HG03280 (cell line): ENCODE measurements at regions not wholly inside any gene's neighbourhood (a gene's known extent, or its start where the extent isn't known, plus 50 kb on each side); places are given as distances from the start of the nearest gene placed in this dataset.
"Not testable (repeated sequence)": the region's sequence is repeated elsewhere in the genome, so short reads cannot be mapped to it uniquely, and the experiment has no call there.

ENCODE experiments used
- ATAC-seq: cut with Tn5 transposase; IDR thresholded peaks from one replicate; pipeline ENCODE4 v1.9.1; 2021; ENCODE audit warnings: mild to moderate bottlenecking, moderate library complexity; ENCODE audit not compliant: unreplicated experiment

DNA sequence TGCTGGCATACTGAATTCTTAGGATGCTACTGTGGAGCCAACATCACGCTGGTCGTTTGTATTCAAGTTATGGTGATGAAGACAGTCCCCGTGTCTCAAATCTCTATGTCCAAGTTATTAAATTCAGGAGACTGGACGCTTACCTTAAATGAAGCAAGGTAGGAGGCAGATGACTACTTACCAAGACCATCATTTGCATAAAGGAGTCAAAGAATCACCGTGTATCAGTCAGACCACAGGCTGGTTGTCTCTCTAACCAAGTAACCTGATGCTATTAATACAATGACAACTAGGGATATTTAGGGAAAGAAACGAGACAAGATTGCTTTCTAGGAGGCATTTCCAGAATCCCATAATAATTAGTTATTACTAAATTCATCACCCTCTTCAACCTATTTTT is 78.1 kb upstream of the FRMD6 start:
- no peak for ATAC-seq

DNA sequence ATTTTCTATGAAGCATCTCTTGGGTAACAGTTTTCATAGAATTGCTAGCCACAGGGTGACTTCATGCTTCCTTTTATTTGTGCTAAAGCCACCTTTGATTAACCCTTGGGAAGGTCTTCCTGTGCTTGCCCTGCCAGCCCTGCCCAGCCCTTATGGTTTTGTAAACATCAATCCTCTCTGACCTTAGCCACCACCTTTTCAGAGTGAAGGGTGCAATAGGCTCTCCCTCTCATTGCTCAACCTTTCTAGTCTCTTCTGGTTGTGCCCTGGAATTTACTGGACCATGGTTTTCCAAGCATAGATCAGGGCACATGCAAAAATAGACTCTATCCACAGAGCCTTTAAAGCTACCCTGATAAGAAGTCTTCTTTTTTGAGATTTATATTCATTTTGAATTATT is 77.7 kb upstream of the FRMD6 start:
- no peak for ATAC-seq

GRCh38 chr14:51575349-51576116 is 76.2 kb upstream of the FRMD6 start:
- no peak for ATAC-seq

GRCh38 chr14:51576117-51576430 is 75.6 kb upstream of the FRMD6 start:
- no peak for ATAC-seq

DNA sequence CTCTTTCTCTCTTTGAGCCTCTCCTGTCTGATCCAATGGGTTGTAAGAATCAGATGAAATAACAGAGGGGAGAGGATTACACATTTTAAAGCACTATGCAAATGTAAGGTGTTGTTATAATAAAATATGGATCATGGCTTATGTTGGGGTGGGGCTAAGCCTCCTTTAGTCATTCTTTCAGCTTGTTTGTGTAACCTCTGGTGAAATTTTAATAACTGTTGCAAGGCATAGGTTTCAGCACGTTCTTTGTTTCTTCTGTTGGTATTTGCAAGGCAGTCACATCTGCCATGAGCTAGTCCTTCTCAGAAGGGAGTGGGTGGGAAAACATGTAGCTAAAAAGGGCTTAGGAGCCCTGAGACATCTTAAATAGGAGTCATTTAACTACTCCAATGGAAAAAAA is 74.8 kb upstream of the FRMD6 start:
- ATAC-seq: no peak

DNA sequence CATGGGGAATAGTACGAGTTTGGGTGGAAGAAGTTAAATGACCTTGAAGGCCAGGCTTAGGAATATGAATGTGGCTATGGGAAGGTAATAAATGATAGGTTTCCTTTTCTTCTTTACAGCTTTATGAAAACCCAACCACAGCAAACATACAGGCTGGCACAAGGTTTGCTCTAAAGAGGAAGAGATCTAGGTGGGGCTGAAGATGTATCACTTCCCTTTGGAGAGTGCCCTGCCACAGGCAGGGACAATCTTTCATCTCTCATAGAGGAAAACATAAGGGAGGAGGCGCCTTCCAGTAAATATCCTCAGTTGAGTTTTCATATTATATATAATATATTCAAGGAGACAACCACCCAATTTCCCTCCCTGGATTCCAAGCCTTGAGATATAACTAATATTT is 72.9 kb upstream of the FRMD6 start:
- ATAC-seq: no peak

GRCh38 chr14:51581017-51581881 is 70.5 kb upstream of the FRMD6 start:
- no peak for ATAC-seq

GRCh38 chr14:51582437-51582836 is 69.3 kb upstream of the FRMD6 start:
- ATAC-seq: no peak

- ATAC-seq: no peak
Observed at GRCh38 chr14:51585055-51585454, 66.7 kb upstream of the FRMD6 start.

DNA sequence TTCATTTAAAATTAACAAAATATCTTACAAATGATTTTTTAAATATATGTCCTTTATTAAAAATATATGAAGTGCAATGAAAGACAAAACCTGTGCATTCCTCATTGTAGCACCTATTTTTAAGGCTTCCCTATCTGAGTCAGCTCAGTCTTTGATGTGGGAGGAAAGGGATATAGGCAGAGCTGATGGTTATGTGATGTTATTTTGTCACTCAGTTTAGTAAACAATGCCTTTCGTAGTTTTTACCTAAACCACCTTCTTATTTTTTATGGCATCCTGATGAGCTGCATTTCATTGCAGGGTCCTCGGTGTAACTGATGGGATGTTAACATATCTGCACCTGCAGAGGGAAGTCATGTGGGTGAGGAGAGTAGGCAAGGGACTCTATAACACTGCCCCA is 58.9 kb upstream of the FRMD6 start:
- no peak for ATAC-seq

GRCh38 chr14:51593397-51593796 is 58.3 kb upstream of the FRMD6 start:
- ATAC-seq: peak; percentile 54

DNA sequence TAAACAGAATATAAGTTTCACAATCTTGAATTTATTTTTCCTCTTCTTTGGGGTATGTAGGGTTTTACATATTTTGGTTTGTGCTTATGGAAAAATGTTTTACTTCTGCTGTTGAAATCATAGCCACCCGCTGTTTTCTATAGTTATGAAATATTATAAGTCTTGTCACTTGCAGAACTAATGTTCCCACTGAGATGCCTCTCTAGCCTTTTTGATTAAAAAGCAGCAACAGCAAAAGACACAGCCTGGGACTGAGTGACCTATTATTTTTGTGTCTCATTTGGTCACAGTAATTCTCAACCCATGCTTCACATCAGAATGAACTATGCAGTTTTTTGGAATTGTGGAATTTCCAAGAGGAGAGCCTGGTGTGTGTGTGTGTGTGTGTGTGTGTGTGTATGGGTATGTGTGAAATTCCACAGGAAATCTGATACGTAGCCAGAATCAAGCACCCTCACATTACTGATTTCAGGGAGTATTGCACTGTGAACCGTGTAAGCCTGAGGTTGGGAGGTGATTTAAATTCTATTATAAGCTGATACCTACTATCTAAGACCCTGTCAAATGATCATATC is 55.7 kb upstream of the FRMD6 start:
- ATAC-seq: no peak

- ATAC-seq: no peak
Observed at GRCh38 chr14:51596488-51597117, 55.1 kb upstream of the FRMD6 start.

GRCh38 chr14:51597261-51598001 is 54.3 kb upstream of the FRMD6 start:
- no peak for ATAC-seq

DNA sequence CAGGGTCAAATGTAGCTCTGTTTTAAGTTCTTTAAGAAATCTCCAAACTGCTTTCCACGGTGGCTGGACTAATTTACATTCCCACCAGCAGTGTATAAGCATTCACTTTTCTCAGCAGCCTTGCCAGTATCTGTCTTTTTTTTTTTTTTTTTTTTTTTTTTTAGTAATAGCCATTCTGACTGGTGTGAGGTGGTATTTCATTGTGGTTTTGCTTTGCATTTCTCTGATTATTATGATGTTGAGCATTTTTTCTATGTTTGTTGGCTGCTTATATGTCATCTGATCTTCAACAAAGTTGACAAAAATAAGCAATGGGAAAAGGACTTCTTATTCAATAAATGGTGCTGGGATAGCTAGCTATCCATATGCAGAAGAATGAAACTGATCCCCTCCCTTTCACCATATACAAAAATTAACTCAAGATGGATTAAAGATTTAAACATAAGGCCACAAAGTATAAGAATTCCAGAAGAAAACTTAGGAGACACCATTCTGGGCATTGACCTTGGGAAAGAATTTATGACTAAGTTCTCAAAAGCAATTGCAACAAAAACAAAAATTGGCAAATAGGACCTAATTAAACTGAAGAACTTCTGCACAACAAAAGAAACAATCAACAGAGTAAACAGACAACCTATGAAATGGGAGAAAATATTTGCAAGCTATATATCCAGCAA is 52.6 kb upstream of the FRMD6 start:
- not testable (repeated sequence) for ATAC-seq

DNA sequence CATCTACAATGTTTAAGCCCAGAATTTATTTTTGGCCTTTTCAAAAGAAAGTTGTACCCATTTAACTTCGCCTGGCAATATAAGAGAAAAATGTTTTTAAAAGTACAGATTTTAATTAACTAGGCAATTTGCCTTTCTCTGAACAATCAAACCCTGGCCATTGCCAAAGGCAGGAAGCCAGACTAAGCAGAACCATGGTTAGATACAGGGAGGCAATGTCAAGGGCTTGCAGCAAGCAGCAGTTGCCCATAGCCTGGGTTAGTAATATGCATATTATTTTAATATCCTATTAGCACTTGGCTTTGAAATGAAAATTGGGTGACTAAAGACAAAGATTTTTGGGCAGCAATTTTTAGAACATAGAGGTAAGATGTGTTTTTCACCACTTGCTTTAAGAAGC is 51.1 kb upstream of the FRMD6 start:
- ATAC-seq: no peak
